ENCODE measurements at regions not wholly inside any gene's neighbourhood (a gene's known extent, or its start where the extent isn't known, plus 50 kb on each side); places are given as distances from the start of the nearest gene placed in this dataset.

DNA sequence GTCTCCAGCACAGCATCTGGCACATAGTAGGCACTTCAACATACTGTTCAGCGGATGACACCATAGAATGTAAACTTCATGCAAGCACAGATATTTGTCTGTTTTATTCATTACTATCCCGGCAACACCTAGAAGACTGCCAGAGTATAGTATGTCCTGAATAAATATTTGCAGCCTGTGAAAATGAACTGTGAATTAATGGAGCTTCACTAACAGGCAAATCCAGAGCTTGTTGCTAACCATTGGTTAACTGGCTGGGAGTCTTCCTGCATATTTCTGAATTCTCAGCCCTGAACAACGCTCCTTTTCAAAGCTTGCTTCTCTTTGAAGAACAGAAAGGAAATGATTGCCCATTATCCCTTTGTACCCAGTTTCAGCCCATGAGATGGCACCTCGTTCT, 243.3 kb upstream of the CRY1 start:
- H3K27ac ChIP-seq (ENCODE audit: low read depth, low read length, poor library complexity, severe bottlenecking): no peak overlapping the region
- ChIA-PET POLR2A (ENCODE audit: low non-redundant PET) (no interaction called here), CTCF (no interaction called here)
- no TSS peak for BruUV-seq (replicated peaks)
- no peak for DNase-seq (ENCODE audit: low spot score)
- H3K36me3 ChIP-seq (ENCODE audit: insufficient read depth, low read length, poor library complexity, severe bottlenecking): no peaks in the 10 kb centered on the region
- TF ChIP-seq CTCF (conservative IDR thresholded peaks at IDR 0.05; ENCODE audit: low read depth, low read length) (no peak), EZH2 (IDR thresholded peaks at IDR 0.05; ENCODE audit: borderline replicate concordance, low read depth, low read length, poor library complexity, severe bottlenecking) (no peak)
- peaks cover 3% of the 10 kb centered on the region for H3K4me1 ChIP-seq (ENCODE audit: insufficient read depth, low read length, poor library complexity, severe bottlenecking)
- intact Hi-C loops (cut with micrococcal nuclease; ENCODE audit: unreplicated experiment): no loop called here
- no peak overlapping the region for H3K4me3 ChIP-seq (ENCODE audit: low read depth, low read length, poor library complexity, severe bottlenecking)
- H3K27me3 ChIP-seq (replicated peaks; ENCODE audit: insufficient read depth, low read depth, low read length, poor library complexity): no peaks in the 10 kb centered on the region
- H3K9me3 ChIP-seq (ENCODE audit: low read depth, low read length, poor library complexity, severe bottlenecking): no peaks in the 10 kb centered on the region

GRCh38 chr12:107337346-107338095, 244.2 kb upstream of the CRY1 start:
- ChIA-PET CTCF (no interaction called here), POLR2A (ENCODE audit: low non-redundant PET) (no interaction called here)
- no peak overlapping the region for H3K27ac ChIP-seq (ENCODE audit: low read depth, low read length, poor library complexity, severe bottlenecking)
- no peak overlapping the region for H3K4me3 ChIP-seq (ENCODE audit: low read depth, low read length, poor library complexity, severe bottlenecking)
- peaks cover 3% of the 10 kb centered on the region for H3K4me1 ChIP-seq (ENCODE audit: insufficient read depth, low read length, poor library complexity, severe bottlenecking)
- intact Hi-C loops (cut with micrococcal nuclease; ENCODE audit: unreplicated experiment): no loop called here
- DNase-seq (ENCODE audit: low spot score): no peak
- no peaks in the 10 kb centered on the region for H3K36me3 ChIP-seq (ENCODE audit: insufficient read depth, low read length, poor library complexity, severe bottlenecking)
- no peaks in the 10 kb centered on the region for H3K9me3 ChIP-seq (ENCODE audit: low read depth, low read length, poor library complexity, severe bottlenecking)
- no TSS peak for BruUV-seq (replicated peaks)
- H3K27me3 ChIP-seq (replicated peaks; ENCODE audit: insufficient read depth, low read depth, low read length, poor library complexity): no peaks in the 10 kb centered on the region
- TF ChIP-seq CTCF (conservative IDR thresholded peaks at IDR 0.05; ENCODE audit: low read depth, low read length) (no peak), EZH2 (IDR thresholded peaks at IDR 0.05; ENCODE audit: borderline replicate concordance, low read depth, low read length, poor library complexity, severe bottlenecking) (no peak)

- ChIA-PET POLR2A (ENCODE audit: low non-redundant PET) (no interaction called here), CTCF (interaction anchor here (0.6 kb wide), 1 partner anchor 336 kb away, joined by 7 read pairs; no protein-coding TSS in a partner anchor)
- intact Hi-C loops (cut with micrococcal nuclease; ENCODE audit: unreplicated experiment): no loop called here
- H3K9me3 ChIP-seq (ENCODE audit: low read depth, low read length, poor library complexity, severe bottlenecking): no peaks in the 10 kb centered on the region
- no peak for DNase-seq (ENCODE audit: low spot score)
- H3K27me3 ChIP-seq (replicated peaks; ENCODE audit: insufficient read depth, low read depth, low read length, poor library complexity): no peaks in the 10 kb centered on the region
- peaks cover 3% of the 10 kb centered on the region for H3K4me1 ChIP-seq (ENCODE audit: insufficient read depth, low read length, poor library complexity, severe bottlenecking)
- H3K4me3 ChIP-seq (ENCODE audit: low read depth, low read length, poor library complexity, severe bottlenecking): no peak overlapping the region
- no peak overlapping the region for H3K27ac ChIP-seq (ENCODE audit: low read depth, low read length, poor library complexity, severe bottlenecking)
- TF ChIP-seq CTCF (conservative IDR thresholded peaks at IDR 0.05; ENCODE audit: low read depth, low read length) (no peak), EZH2 (IDR thresholded peaks at IDR 0.05; ENCODE audit: borderline replicate concordance, low read depth, low read length, poor library complexity, severe bottlenecking) (no peak)
- BruUV-seq (replicated peaks): no TSS peak
- no peaks in the 10 kb centered on the region for H3K36me3 ChIP-seq (ENCODE audit: insufficient read depth, low read length, poor library complexity, severe bottlenecking)
Measured at GRCh38 chr12:107339487-107339886, 246.1 kb upstream of the CRY1 start.
